ENCODE measurements at regions not wholly inside any gene's neighbourhood (a gene's known extent, or its start where the extent isn't known, plus 50 kb on each side); places are given as distances from the start of the nearest gene placed in this dataset.

DNA sequence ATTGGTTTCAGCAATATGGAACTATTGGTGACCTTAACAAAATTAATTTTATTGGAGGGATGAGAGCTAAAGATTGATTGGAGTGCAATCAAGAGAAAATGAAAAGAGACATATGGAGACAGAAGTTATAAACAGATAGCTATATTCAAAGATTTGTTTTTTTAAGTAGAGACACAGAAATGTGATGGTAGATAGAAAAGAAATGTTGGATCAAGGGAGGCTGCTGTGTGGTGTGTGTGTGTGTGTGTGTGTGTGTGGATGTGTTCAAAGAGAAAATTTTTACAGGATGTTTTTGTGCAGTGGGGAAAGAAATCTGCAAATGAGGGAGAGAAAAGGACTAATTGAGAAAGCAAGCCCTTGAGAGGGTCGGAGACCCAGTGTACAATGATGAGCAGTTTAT is 249.5 kb upstream of the SPHKAP start:
- peaks cover 3% of the 10 kb centered on the region for H3K9me3 ChIP-seq (replicated peaks; ENCODE audit: control insufficient read depth, insufficient read depth, low read length)
- no peaks in the 10 kb centered on the region for H3K27me3 ChIP-seq (ENCODE audit: control insufficient read depth in 2 of 2, insufficient read depth in 2 of 2, low read length in 2 of 2)
- no peak overlapping the region for H3K4me2 ChIP-seq (ENCODE audit: insufficient read depth, low read length)
- intact Hi-C loops (cut with micrococcal nuclease) (no loop called here), dilution Hi-C loops (cut with MboI; ENCODE audit: extremely low pct_ligation_motif_present, low sequenced_read_pairs) (no loop called here)
- BruUV-seq (replicated peaks) = no TSS peak
- H3K4me1 ChIP-seq (ENCODE audit: control insufficient read depth, extremely low read depth, insufficient read depth, low read length) = no peaks in the 10 kb centered on the region
- no peak overlapping the region for H2AFZ ChIP-seq (ENCODE audit: low read depth, low read length)
- H3K9ac ChIP-seq (replicated peaks; ENCODE audit: extremely low read depth, insufficient read depth, low read length) = no peak overlapping the region
- DNase-seq (ENCODE audit: low read depth, low spot score) = no peak
- no peaks in the 10 kb centered on the region for H3K36me3 ChIP-seq (ENCODE audit: control insufficient read depth in 2 of 2, extremely low read depth in 1 of 2, insufficient read depth in 2 of 2, low read length in 2 of 2)
- no peak overlapping the region for H3K4me3 ChIP-seq (replicated peaks in 1 of 3; ENCODE audit: insufficient read depth in 1 of 3, low read depth in 1 of 3, low read length in 3 of 3)
- H4K20me1 ChIP-seq (replicated peaks; ENCODE audit: control insufficient read depth, extremely low read depth, insufficient read depth, low read length) = no peaks in the 10 kb centered on the region
- no peaks in the 10 kb centered on the region for H3K9me1 ChIP-seq (replicated peaks; ENCODE audit: control insufficient read depth, extremely low read depth, insufficient read depth, low read length)
- H3K27ac ChIP-seq (ENCODE audit: insufficient read depth, low read depth, low read length) = no peak overlapping the region
- no peak for TF ChIP-seq MYC (IDR thresholded peaks at IDR 0.05; ENCODE audit: low read depth, low read length)
- no peak for FAIRE-seq
- no peaks in the 10 kb centered on the region for H3K79me2 ChIP-seq (ENCODE audit: control insufficient read depth, insufficient read depth, low read length)
- ChIA-PET POLR2A (no interaction called here), CTCF (no interaction called here)

DNA sequence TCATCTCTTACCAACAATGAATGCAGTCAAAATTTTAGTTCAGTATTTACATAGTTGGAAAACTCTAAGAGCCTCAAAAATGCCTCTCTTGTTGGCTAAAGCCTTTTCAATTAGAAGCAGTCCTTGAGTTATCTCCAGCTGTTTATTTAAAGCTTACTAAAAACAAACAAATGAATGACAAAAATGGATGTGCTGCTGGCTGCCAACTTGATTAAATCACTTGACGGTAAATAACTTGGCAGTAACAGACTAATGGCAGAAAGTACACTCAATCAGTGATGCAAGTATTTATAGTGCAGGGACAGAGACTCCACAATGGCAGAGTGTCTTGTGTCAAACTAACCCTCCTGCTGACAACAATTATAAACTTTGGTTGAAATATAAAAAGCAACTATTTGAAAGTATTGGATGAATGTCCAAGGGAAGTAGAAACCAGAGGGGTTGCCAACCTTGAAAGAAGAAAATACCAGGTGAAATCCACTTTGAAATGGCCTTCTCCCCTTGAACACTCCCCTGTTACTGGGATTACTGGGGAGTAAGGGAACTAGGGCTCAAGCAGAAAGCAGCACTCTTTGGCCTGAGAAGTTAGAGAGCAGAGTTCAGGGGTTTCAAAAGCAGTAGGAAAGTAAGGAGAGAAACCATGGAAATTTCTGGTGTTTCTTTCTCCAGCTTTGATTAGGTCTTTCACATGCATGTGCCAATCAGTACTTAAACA is 245.2 kb upstream of the SPHKAP start:
- no peak overlapping the region for H3K9ac ChIP-seq (replicated peaks; ENCODE audit: extremely low read depth, insufficient read depth, low read length)
- peaks cover 3% of the 10 kb centered on the region for H3K9me3 ChIP-seq (replicated peaks; ENCODE audit: control insufficient read depth, insufficient read depth, low read length)
- no peak overlapping the region for H3K4me3 ChIP-seq (replicated peaks in 1 of 3; ENCODE audit: insufficient read depth in 1 of 3, low read depth in 1 of 3, low read length in 3 of 3)
- H2AFZ ChIP-seq (ENCODE audit: low read depth, low read length) = no peak overlapping the region
- H4K20me1 ChIP-seq (replicated peaks; ENCODE audit: control insufficient read depth, extremely low read depth, insufficient read depth, low read length) = no peaks in the 10 kb centered on the region
- intact Hi-C loops (cut with micrococcal nuclease) (no loop called here), dilution Hi-C loops (cut with MboI; ENCODE audit: extremely low pct_ligation_motif_present, low sequenced_read_pairs) (no loop called here)
- BruUV-seq (replicated peaks) = no TSS peak
- no peak for FAIRE-seq
- H3K9me1 ChIP-seq (replicated peaks; ENCODE audit: control insufficient read depth, extremely low read depth, insufficient read depth, low read length) = no peaks in the 10 kb centered on the region
- POLR2A ChIA-PET = no interaction called here
- no peak overlapping the region for H3K4me2 ChIP-seq (ENCODE audit: insufficient read depth, low read length)
- H3K27me3 ChIP-seq (ENCODE audit: control insufficient read depth in 2 of 2, insufficient read depth in 2 of 2, low read length in 2 of 2) = no peaks in the 10 kb centered on the region
- no peaks in the 10 kb centered on the region for H3K36me3 ChIP-seq (ENCODE audit: control insufficient read depth in 2 of 2, extremely low read depth in 1 of 2, insufficient read depth in 2 of 2, low read length in 2 of 2)
- H3K27ac ChIP-seq (ENCODE audit: insufficient read depth, low read depth, low read length) = no peak overlapping the region
- no peak for DNase-seq (ENCODE audit: low read depth, low spot score)
- H3K79me2 ChIP-seq (ENCODE audit: control insufficient read depth, insufficient read depth, low read length) = no peaks in the 10 kb centered on the region
- CTCF ChIA-PET = no interaction called here
- no peaks in the 10 kb centered on the region for H3K4me1 ChIP-seq (ENCODE audit: control insufficient read depth, extremely low read depth, insufficient read depth, low read length)
- no peak for TF ChIP-seq FOS (IDR thresholded peaks at IDR 0.05; ENCODE audit: borderline replicate concordance, insufficient read depth, low read length)
- no peak for TF ChIP-seq JUN (IDR thresholded peaks at IDR 0.05; ENCODE audit: borderline replicate concordance, insufficient read depth, insufficient read length, low read depth)
- TF ChIP-seq, protein P1, sequence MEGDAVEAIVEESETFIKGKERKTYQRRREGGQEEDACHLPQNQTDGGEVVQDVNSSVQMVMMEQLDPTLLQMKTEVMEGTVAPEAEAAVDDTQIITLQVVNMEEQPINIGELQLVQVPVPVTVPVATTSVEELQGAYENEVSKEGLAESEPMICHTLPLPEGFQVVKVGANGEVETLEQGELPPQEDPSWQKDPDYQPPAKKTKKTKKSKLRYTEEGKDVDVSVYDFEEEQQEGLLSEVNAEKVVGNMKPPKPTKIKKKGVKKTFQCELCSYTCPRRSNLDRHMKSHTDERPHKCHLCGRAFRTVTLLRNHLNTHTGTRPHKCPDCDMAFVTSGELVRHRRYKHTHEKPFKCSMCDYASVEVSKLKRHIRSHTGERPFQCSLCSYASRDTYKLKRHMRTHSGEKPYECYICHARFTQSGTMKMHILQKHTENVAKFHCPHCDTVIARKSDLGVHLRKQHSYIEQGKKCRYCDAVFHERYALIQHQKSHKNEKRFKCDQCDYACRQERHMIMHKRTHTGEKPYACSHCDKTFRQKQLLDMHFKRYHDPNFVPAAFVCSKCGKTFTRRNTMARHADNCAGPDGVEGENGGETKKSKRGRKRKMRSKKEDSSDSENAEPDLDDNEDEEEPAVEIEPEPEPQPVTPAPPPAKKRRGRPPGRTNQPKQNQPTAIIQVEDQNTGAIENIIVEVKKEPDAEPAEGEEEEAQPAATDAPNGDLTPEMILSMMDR (IDR thresholded peaks at IDR 0.05; ENCODE audit: extremely low read depth in 1 of 2, insufficient read depth in 1 of 2, low read depth in 1 of 2, low read length in 2 of 2) = no peak
- TF ChIP-seq MYC (IDR thresholded peaks at IDR 0.05; ENCODE audit: low read depth, low read length) = no peak
- no peak for TF ChIP-seq EZH2 (IDR thresholded peaks at IDR 0.05; ENCODE audit: borderline replicate concordance, low read depth, low read length, severe bottlenecking)
- TF ChIP-seq MAX (IDR thresholded peaks at IDR 0.05; ENCODE audit: insufficient read depth, insufficient read length) = no peak
- TF ChIP-seq POLR2A (IDR thresholded peaks at IDR 0.05; ENCODE audit: low read depth, low read length) = no peak
- no peak for TF ChIP-seq POLR2AphosphoS5 (IDR thresholded peaks at IDR 0.05; ENCODE audit: insufficient read depth, low read depth, low read length)
- TF ChIP-seq GATA2 (IDR thresholded peaks at IDR 0.05; ENCODE audit: insufficient read depth, insufficient read length, low read depth, low read length) = no peak

Measured in endothelial cell of umbilical vein (primary cell).